ENCODE measurements at regions not wholly inside any gene's neighbourhood (a gene's known extent, or its start where the extent isn't known, plus 50 kb on each side); places are given as distances from the start of the nearest gene placed in this dataset.

GRCh38 chr1:164937291-164937690 lies 378.3 kb downstream of the PBX1 start:
- no peak for TF ChIP-seq POLR2A (IDR thresholded peaks at IDR 0.05)
- no peak for TF ChIP-seq CTCF (IDR thresholded peaks at IDR 0.05)
